ENCODE measurements at regions not wholly inside any gene's neighbourhood (a gene's known extent, or its start where the extent isn't known, plus 50 kb on each side); places are given as distances from the start of the nearest gene placed in this dataset.

DNA sequence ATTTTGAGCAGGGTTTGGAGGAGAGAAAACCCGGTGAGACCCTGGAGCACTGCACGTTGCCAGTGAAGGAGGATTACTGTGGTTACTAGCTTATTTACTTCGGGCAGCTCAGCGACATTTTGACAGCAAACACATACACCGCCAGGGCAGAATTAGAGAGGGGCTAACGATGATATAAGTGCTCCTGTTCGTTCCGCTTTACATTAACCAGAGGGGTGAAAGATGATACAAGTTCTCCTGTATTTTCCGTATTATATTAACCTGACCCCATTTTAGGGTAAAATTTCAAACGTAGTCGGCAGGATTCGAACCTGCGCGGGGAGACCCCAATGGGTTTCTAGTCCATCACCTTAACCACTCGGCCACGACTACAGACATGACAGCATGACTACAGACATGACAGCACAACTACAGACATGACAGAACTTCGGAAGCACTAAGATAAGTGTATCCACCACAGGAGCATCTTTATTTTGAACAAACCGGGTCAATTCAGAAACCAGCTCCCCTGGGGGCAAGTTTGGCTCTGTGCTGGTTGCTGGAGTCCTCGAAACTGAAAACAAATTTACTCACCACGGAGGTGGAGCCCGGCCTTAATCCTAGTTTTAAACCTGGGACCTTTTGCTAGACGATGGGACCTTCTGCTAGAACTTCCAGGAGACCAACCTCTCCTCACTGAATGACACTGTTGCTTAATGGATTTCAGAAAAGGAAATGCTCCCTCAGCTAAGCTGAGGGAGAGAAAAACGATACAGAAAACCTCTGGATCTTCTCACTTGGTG lies 80.4 kb upstream of the ZNF184 start (continued):
- TF ChIP-seq, protein P1, sequence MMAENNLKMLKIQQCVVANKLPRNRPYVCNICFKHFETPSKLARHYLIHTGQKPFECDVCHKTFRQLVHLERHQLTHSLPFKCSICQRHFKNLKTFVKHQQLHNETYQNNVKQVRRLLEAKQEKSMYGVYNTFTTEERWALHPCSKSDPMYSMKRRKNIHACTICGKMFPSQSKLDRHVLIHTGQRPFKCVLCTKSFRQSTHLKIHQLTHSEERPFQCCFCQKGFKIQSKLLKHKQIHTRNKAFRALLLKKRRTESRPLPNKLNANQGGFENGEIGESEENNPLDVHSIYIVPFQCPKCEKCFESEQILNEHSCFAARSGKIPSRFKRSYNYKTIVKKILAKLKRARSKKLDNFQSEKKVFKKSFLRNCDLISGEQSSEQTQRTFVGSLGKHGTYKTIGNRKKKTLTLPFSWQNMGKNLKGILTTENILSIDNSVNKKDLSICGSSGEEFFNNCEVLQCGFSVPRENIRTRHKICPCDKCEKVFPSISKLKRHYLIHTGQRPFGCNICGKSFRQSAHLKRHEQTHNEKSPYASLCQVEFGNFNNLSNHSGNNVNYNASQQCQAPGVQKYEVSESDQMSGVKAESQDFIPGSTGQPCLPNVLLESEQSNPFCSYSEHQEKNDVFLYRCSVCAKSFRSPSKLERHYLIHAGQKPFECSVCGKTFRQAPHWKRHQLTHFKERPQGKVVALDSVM (CRISPR knock-in tag; IDR thresholded peaks at IDR 0.05): no peak
- TF ChIP-seq RARA (CRISPR knock-in tag; IDR thresholded peaks at IDR 0.05) (no peak), DNMT3B (CRISPR knock-in tag; conservative IDR thresholded peaks at IDR 0.05) (peak; percentile 80; the same call in 1 of the 2 replicates), RELA (CRISPR knock-in tag; IDR thresholded peaks at IDR 0.05) (no peak), NCOA2 (CRISPR knock-in tag; IDR thresholded peaks at IDR 0.05) (no peak), HOXD1 (CRISPR knock-in tag; IDR thresholded peaks at IDR 0.05) (no peak), ZNF773 (CRISPR knock-in tag; IDR thresholded peaks at IDR 0.05; ENCODE audit: borderline replicate concordance) (no peak), ZNF225 (CRISPR knock-in tag; IDR thresholded peaks at IDR 0.05) (no peak), BRD4 (CRISPR knock-in tag; IDR thresholded peaks at IDR 0.05) (no peak), ZNF446 (CRISPR knock-in tag; IDR thresholded peaks at IDR 0.05) (no peak), SOX13 (IDR thresholded peaks at IDR 0.05) (no peak), SOX13 (CRISPR knock-in tag; conservative IDR thresholded peaks at IDR 0.05 in 1 of 2, IDR thresholded peaks at IDR 0.05 in 1 of 2) (no peak), SP2 (CRISPR knock-in tag; IDR thresholded peaks at IDR 0.05) (no peak), ZNF354B (CRISPR knock-in tag; IDR thresholded peaks at IDR 0.05) (no peak), ZNF660 (CRISPR knock-in tag; IDR thresholded peaks at IDR 0.05; ENCODE audit: borderline replicate concordance, low read depth) (no peak), SRSF1 (optimal IDR thresholded peaks at IDR 0.05; ENCODE audit: low read depth, low read length) (no peak)
- TF ChIP-seq, protein P2, sequence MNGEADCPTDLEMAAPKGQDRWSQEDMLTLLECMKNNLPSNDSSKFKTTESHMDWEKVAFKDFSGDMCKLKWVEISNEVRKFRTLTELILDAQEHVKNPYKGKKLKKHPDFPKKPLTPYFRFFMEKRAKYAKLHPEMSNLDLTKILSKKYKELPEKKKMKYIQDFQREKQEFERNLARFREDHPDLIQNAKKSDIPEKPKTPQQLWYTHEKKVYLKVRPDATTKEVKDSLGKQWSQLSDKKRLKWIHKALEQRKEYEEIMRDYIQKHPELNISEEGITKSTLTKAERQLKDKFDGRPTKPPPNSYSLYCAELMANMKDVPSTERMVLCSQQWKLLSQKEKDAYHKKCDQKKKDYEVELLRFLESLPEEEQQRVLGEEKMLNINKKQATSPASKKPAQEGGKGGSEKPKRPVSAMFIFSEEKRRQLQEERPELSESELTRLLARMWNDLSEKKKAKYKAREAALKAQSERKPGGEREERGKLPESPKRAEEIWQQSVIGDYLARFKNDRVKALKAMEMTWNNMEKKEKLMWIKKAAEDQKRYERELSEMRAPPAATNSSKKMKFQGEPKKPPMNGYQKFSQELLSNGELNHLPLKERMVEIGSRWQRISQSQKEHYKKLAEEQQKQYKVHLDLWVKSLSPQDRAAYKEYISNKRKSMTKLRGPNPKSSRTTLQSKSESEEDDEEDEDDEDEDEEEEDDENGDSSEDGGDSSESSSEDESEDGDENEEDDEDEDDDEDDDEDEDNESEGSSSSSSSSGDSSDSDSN (CRISPR knock-in tag; IDR thresholded peaks at IDR 0.05): no peak
- TF ChIP-seq, protein P3, sequence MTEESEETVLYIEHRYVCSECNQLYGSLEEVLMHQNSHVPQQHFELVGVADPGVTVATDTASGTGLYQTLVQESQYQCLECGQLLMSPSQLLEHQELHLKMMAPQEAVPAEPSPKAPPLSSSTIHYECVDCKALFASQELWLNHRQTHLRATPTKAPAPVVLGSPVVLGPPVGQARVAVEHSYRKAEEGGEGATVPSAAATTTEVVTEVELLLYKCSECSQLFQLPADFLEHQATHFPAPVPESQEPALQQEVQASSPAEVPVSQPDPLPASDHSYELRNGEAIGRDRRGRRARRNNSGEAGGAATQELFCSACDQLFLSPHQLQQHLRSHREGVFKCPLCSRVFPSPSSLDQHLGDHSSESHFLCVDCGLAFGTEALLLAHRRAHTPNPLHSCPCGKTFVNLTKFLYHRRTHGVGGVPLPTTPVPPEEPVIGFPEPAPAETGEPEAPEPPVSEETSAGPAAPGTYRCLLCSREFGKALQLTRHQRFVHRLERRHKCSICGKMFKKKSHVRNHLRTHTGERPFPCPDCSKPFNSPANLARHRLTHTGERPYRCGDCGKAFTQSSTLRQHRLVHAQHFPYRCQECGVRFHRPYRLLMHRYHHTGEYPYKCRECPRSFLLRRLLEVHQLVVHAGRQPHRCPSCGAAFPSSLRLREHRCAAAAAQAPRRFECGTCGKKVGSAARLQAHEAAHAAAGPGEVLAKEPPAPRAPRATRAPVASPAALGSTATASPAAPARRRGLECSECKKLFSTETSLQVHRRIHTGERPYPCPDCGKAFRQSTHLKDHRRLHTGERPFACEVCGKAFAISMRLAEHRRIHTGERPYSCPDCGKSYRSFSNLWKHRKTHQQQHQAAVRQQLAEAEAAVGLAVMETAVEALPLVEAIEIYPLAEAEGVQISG (CRISPR knock-in tag; IDR thresholded peaks at IDR 0.05): peak; percentile 52; the same call in 1 of the 2 replicates
- TF ChIP-seq, protein P4, sequence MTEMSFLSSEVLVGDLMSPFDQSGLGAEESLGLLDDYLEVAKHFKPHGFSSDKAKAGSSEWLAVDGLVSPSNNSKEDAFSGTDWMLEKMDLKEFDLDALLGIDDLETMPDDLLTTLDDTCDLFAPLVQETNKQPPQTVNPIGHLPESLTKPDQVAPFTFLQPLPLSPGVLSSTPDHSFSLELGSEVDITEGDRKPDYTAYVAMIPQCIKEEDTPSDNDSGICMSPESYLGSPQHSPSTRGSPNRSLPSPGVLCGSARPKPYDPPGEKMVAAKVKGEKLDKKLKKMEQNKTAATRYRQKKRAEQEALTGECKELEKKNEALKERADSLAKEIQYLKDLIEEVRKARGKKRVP (CRISPR knock-in tag; IDR thresholded peaks at IDR 0.05): peak in 1 of 2 experiments; percentile 36; a peak in 1 of 4 replicates
- TF ChIP-seq, protein P5, sequence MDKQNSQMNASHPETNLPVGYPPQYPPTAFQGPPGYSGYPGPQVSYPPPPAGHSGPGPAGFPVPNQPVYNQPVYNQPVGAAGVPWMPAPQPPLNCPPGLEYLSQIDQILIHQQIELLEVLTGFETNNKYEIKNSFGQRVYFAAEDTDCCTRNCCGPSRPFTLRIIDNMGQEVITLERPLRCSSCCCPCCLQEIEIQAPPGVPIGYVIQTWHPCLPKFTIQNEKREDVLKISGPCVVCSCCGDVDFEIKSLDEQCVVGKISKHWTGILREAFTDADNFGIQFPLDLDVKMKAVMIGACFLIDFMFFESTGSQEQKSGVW (CRISPR knock-in tag; IDR thresholded peaks at IDR 0.05; ENCODE audit: borderline replicate concordance): no peak

All from HepG2 (cell line).